GM18520 (cell line): ENCODE measurements at regions not wholly inside any gene's neighbourhood (a gene's known extent, or its start where the extent isn't known, plus 50 kb on each side); places are given as distances from the start of the nearest gene placed in this dataset.
"Not testable (repeated sequence)": the region's sequence is repeated elsewhere in the genome, so short reads cannot be mapped to it uniquely, and the experiment has no call there.

Experiments used
- ATAC-seq: cut with Tn5 transposase; IDR thresholded peaks from one replicate; pipeline ENCODE4 v1.9.1; 2021; ENCODE audit not compliant: unreplicated experiment

DNA sequence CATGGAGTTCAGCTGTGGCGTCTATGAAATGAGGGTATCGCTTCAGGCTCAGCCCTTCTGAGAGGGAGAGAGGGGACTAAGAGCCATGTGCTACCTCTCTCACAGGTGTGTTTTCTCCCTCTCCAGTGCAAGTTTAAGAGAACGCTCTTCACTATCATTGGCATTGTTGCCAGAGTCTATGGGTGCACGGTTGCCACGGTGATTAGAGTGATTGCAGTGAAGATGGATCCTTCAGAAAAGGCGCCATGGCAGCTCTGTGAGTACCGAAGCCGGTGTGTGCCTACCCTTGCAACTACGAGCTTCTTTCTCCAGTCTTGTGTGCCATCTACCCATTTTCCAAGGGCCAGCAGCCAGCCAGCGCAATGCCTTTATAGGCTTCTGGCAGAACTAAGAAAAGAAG, 290.5 kb downstream of the OMA1 start:
- ATAC-seq = no peak

DNA sequence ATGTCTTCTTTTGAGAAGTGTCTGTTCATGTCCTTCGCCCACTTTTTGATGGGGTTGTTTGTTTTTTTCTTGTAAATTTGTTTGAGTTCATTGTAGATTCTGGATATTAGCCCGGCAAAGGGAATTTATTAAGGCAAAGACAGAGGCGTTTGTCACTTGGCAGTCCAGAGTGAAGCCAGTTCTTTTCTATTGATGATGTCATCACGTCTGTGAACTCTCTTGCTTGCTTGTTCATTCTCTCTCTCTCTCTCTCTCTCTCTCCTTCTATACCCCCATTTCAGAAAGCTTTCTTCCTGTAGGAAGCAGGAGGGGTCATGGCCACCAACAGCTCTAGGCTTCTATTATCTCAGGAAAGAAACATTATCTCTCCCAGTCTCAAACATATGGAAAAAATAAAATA, 291.3 kb downstream of the OMA1 start:
- no peak for ATAC-seq

DNA sequence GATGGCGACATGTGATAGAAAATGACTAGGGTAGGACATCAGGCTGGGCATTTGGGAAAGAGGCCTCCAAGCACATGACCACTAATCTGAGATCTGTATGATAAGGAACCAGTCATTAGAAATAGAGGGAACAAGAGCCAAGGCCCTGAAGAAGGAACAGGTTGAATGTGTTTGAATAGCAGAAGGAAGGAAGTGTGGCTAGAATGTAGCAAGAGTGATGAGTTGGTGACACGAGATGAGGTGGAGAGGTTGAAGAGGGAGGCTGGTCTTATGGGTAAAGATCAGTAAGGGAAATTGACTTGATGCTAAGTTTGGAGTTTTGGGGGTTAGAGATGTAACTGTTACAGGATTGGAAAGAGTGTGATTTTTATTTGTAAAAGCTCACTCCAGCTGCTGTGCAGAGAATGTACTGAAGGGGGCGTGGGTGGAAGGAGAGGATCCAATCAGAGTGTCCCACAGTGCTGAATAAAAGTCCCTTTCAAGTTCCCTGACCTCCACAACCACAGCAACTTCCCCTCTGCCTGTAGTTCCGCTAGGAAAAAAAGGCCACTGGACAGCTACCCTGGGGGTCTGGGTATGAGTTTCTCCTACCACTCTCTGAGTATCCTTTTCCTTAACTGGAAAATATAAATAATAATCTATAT, 295.0 kb downstream of the OMA1 start:
- no peak for ATAC-seq

DNA sequence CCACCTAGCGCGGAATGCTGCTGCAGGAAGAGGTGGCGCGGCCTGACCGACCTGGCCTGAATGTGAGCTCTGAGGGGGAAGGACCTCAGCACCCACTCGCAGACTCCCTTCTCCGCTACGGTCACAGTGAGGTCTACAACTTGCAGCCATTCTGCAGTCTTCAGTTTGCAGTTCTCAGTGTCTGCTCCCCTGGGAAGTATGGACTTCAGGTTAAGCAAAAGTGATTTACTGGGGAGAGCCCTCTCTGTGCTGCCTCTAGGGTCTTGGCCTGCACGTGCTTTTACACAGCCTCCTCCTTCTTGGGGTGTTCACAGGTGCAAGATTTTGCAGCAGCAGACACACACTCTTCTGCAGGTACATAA, 296.0 kb downstream of the OMA1 start:
- no peak for ATAC-seq

DNA sequence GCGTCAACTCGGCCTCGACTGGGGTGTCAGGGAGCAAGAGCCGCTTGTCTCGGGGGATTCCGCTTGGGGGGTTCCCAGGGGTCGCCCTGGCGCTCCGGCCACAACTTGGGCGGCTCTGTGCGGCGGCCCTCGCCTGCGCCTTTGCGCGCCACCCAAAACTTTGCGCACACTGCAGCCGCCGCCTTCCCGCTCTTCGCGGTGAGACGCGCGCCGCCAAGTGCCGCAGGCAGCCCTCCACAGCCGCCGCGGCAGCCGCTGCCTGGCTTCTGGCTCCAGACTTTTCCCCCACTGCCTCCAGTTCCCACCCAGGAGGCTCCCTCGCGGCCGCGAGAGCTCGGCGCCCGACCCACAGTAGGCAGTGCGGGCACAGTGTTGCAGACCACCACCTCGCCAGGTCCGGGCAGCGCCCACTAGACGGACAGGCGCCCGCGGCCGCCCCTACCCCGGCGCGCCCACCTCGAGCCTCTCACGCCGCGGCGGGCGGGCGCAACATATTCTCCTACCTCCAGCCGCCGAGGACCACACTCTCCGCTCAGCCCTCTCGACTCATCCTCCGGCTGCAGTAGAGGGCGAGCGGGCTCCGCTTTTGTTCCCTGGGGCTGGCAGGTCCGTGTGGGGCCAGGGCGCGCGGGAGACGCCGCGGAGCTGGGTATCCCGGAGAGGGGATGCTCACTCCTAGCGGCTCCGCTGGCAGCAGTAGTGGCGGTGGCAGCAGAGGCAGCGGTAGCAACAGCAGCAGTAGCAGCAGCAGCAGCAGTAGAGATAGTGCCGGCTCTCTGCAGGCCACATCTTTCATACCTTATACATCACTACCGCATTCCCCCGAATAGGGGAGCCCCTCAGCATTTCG, 296.6 kb downstream of the OMA1 start:
- ATAC-seq = no peak

DNA sequence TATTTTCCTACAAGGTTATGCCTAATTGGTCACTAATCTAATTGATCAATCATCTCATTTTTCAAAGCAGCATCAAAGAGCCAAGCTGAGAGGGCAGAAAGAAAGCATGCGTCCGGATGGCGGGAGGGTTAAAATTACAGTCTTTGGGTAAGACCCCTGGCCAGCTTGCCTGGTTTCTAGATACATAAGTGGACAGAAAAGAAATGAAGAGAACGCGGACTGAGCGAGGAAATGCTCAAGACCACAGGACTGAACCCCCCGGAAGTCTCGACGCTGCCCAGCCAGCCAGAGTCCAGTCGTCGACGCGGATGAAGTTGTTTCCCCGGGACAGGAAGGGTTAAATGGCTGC, 297.2 kb downstream of the OMA1 start:
- no peak for ATAC-seq

DNA sequence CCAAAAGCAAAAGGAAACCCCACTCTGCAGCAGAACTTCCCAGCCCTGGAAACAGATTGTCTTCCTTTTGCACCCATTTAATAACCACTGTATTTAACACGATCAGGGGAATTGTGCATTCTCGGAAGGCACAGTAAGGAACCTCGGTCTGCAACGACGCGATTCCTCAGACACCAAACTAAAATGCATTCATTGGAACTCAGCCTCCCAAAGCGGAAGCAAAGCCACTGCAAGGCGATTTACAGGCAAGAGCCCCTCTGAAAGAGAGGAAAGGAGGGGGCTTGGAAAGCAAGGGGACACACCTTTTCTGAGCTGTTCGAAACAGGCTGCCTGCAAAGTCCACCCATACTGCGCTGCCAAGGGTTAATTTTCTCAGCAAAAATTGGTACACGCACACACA, 297.7 kb downstream of the OMA1 start:
- ATAC-seq = no peak

DNA sequence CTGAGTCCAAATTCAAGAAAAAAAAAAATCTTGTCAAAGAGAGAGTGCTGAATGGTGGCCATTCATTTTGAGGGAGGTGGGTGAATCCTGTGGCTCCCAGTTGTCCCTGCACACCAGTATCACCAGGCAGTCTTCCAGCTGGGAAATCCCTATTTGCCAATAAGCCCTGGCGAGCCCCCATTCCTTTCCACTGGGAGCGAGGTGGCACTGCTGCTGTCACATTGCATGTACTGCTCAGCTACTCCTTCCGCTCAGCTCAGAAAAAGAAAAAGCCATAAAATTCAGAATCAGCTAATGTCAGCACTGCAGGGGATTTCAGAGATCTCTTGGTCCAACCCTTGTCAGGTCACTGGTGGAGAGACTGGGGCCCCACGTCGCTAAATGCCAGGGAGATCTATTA, 298.5 kb downstream of the OMA1 start:
- ATAC-seq = no peak

DNA sequence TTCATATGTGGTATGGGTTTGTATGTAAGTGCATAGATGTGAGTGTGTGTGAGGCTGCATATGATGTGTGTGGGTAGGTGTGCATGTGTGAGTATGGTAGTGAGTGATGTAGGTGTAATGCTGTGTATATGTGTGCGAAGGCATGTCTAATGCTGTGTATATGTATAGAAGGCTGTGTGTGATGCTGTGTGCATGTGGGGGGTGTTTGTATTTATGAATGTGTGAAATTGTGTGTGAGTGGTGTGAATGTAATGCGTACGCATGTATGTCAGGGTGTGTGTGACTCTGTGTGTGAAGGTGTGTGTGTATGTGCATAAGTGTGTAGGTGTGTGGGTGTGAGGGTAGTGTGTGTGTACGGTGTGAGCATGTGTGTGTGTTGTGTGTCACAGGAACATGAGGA, 300.0 kb downstream of the OMA1 start:
- no peak for ATAC-seq

DNA sequence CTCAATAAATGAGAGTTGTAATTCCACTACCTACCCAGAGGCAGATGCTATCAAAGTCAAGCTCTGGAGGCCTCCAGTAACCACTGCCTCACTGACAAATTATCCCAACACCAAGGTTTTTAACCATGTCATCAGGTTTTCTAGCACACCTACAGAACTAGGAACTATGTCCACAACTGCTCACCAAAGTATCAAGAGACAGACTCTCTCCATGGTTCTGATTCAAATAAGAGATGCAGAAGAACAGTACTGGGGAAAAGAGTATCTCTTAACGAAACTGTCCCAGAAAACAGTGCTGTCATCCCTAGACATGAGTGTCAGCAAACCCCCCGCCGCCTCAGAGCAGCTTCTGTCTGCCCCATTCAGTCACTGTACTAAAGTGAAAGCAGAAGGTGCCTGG, 301.7 kb downstream of the OMA1 start:
- ATAC-seq = no peak

DNA sequence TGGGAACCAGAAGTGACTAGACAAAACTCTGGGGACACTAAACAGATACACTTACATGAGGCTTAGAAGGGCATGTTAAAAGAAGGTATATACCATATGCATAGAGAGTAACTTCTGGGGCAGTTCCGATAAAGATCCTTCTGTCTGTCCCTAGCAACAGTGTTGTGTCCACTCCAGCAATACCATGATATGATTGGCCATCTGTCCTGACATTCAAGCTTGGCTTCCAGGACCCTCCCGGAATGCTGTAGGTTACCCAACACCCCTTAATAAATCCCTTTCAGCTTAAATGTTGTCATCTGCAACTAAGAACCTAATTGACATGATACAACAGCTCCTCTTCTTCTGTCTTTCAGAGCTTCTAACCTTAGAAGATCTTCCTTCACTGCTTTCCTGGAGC, 307.7 kb downstream of the OMA1 start:
- ATAC-seq = no peak

DNA sequence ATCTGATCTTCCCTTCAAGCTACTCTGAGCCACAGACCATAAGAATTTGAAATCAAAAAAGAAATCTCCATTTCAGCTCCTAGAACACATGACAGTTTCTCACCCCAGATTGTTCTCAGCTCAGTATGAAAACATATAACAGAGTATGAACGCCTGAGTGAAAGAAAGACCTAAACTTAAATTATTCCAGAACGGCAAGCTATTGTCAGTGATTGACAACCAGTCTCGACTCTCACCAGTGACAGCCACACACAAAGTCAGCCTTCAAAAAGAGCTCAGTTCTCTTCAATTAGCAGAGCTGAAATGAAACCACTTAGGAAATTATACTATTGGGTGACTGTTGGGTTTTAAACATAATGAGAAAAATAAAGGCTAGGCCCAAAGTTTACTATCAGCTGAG, 312.8 kb downstream of the OMA1 start:
- ATAC-seq = no peak

DNA sequence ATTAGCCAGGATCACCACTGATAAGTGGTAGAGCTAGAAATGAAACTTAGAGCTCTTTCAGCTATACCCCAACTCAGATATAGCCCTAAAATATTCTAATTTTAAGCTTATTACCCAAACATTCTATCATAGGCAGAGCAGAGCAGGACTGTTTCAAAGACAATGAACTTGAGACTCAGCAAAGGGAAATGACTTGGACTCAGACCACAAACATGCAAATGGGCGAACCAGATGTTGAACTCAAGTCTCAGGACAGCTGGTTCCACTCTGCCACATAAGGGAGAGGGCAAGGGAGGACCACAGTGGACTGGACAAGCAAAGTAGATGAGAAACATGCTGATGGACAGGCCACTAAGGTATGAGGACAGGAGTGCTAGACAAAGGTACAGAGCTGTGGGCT, 315.3 kb downstream of the OMA1 start:
- ATAC-seq = no peak

DNA sequence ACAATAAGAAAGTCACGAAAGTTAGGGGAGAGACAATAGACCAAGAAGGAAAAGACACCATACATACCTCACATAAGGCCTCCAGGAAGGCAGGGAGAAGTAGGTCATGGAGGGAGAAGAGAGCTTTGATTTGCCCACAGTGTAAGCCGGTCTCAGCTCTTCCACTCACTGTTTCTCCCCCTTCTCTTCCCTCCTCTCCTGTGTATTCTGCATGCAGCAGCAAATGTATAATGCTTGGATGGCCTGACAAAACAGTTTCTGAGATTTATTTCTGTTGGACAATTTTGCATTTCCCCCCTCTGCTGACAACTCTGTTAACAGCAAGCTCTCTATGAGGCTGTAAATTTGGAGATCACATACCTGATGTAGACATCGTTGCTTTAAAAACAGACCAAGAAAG, 318.9 kb downstream of the OMA1 start:
- ATAC-seq = no peak

DNA sequence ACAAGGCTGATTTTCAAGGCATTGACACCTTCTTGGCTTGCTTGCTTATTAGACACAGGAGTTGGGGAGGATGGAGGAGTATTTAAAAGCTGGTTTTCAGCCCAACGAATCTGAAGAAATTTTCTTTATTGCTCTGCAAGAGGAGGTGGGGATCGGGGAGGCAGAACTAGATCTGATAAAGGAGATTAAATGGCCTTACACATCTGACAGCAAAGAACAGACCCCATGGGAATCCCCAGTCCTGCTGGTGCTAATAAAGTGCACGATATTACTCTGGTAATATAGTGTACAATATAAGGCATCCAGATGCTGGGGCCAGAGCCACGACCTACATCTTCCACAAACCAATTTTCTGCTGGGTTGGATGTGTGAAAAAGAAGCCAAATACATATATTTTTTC, 323.0 kb downstream of the OMA1 start:
- no peak for ATAC-seq

DNA sequence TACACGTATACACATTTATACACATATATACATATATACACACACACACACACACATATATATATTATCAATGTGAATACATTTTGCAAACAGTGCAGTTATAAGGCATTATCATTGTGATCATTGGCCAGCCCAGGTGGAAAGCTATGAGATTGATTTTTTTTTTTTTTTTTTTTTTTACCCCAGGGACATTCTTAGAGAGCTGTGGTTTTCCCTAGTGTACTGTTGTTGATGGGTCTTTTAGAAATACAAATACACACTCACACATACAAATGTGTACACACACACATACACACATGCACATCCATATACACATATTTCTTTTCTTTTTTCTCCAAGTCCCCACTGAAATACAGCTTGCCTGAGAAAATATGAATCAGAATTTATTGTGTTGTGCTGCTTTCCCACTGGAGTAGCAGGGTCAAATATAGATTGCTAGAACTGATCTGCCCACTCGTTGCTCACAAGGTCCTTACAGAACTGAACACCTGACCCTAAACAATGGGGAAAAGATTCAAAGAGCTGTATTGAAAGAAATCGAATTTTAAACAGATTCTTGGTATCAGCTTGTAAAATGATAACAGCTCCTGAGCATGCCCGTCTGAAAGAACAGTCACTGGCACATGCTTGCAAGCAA, 325.6 kb downstream of the OMA1 start:
- no peak for ATAC-seq

DNA sequence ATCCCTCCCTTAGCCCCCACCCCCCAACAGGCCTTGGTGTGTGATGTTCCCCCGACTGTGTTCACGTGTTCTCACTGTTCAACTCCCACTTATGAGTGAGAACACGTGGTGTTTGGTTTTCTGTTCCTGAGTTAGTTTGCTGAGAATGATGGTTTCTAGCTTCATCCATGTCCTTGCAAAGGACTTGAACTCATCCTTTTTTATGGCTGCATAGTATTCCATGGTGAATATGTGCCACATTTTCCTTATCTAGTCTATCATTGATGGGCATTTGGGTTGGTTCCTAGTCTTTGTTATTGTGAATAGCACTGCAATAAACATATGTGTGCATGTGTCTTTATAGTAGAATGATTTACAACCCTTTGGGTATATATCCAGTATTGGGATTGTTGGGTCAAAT, 330.4 kb downstream of the OMA1 start:
- not testable (repeated sequence) for ATAC-seq

DNA sequence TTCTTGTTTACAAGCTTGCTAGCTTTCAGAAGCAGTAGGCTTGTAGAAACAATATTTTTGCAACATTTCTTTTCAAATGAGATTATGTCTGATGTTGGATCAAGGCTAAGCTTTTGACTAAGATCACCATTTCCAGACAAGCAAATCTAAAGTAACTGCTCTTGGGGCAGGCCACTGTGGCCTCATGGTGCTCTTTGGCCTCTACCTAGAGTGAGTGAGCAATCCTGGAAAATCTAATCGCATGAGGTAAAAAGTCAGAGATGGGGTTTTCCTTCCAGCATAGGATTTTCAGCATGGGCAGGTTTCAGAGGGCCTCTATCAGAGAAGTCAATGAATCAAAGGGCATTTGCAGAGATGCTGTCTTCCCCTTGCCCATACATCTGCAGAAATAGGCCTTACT, 331.9 kb downstream of the OMA1 start:
- ATAC-seq = no peak

DNA sequence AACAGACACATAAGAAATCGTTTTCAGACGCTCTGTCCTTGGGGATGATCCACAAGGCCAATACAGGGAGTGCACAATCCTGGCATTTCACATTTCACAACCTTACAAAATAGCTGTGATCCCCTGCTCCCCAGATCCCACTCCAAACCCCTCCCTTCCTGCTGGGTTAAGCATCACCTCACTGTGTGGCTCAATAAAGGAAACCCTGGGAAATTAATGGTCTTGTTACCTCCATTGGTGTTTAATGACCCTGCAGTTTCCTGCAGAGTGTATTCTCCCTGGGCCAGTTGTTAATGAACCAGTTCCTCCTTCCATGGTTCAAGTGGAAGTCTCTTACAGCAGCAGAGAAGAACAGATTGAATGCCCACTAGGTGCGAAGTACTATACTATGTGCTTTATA, 334.7 kb downstream of the OMA1 start:
- no peak for ATAC-seq

DNA sequence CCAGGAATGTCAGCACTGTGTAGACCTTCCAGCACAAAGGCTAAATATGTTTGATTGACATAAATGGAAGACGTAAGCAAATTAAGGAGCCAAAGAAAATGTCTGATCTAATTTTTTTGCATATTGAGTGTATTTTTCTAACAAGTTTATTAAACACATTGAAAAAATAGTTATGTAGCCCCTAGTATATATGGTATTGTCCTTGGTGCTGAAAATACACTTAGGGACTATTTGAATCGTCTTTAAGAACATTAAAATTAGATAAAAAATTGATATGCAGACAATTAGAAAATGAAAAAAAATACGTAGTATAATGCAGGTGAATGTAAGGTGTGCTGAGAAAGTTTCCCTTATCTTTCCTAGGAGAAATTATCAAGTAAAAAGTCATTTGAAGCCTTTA, 337.0 kb downstream of the OMA1 start:
- ATAC-seq = no peak

DNA sequence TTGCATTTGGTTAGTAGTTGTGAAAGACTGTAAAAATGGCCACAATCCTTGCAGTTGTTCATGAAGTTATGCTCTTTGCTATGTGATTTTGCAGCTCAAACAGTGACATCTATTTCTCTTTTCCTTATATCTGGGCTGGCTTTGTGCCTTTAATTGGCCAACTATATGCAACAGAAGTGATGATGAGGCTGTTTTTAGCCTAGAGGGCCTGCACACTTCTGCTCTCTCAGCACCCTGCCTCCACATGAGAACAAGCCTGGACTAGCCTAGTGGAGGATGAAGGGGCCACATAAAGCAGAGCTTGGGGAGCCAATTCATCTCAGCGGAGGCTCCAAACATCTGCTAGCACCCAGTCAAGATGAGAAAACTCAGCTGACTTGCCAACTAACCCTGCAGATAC, 339.8 kb downstream of the OMA1 start:
- no peak for ATAC-seq

DNA sequence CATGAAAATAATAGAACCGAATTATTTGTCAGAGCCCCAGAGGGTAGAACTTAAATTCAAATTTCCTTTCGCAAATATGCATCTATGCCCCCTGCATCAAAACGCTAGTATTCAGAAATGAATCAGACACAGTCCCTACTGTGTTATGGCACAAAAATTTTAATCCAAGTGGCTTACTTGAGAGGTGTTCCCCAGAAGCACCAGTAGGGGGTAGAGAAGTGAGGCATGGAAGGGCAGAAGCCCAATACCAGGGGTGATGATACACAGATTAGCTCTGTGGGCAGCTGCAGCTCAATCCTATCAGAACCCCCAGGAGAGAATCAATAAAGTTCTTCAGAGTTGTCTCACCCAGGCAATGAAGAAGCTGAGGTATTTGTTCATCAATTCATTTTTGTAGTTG, 342.2 kb downstream of the OMA1 start:
- no peak for ATAC-seq
